ENCODE measurements at regions not wholly inside any gene's neighbourhood (a gene's known extent, or its start where the extent isn't known, plus 50 kb on each side); places are given as distances from the start of the nearest gene placed in this dataset.

- TF ChIP-seq CTCF (IDR thresholded peaks at IDR 0.05) (no peak), POLR2A (IDR thresholded peaks at IDR 0.05) (no peak), POLR2AphosphoS5 (IDR thresholded peaks at IDR 0.05) (no peak)
Observed at GRCh38 chr17:68753985-68754769, 153.0 kb upstream of the FAM20A start.
